Duodenal mucosa (tissue), 2 donors: ENCODE measurements at regions not wholly inside any gene's neighbourhood (a gene's known extent, or its start where the extent isn't known, plus 50 kb on each side); places are given as distances from the start of the nearest gene placed in this dataset.

ENCODE experiments used
- H3K27ac ChIP-seq: one replicate; pipeline ENCODE4 v1.7.0; 2013; ENCODE audit warnings: low read depth, low read length
- H3K27me3 ChIP-seq, 2 donors: one replicate each; pipeline ENCODE4 v1.7.0; 2013; ENCODE audit warnings: low read length in 2 of 2, control low read depth in 1 of 2; ENCODE audit not compliant: insufficient read depth in 2 of 2, control insufficient read depth in 1 of 2
- H3K36me3 ChIP-seq, 2 donors: one replicate each; pipeline ENCODE4 v1.7.0; 2013; ENCODE audit warnings: low read length in 2 of 2, control low read depth in 1 of 2; ENCODE audit not compliant: insufficient read depth in 2 of 2, control insufficient read depth in 1 of 2
- H3K4me1 ChIP-seq, 2 donors: one replicate each; pipeline ENCODE4 v1.7.0; 2013; ENCODE audit warnings: low read length in 2 of 2, control low read depth in 1 of 2; ENCODE audit not compliant: insufficient read depth in 2 of 2, control insufficient read depth in 1 of 2
- H3K4me3 ChIP-seq, 2 donors: one replicate each; pipeline ENCODE4 v1.7.0; 2013; ENCODE audit warnings: low read length in 2 of 2, low read depth in 1 of 2
- H3K9ac ChIP-seq, 2 donors: one replicate each; pipeline ENCODE4 v1.7.0; 2013; ENCODE audit warnings: low read length in 2 of 2, low read depth in 1 of 2
- H3K9me3 ChIP-seq, 2 donors: one replicate each; pipeline ENCODE4 v1.7.0; 2013; ENCODE audit warnings: low read length in 2 of 2, control low read depth in 1 of 2; ENCODE audit not compliant: control insufficient read depth in 1 of 2

GRCh38 chr15:77839456-77839855 lies 206.7 kb upstream of the LINGO1 start:
- Histone ChIP-seq H3K27me3 (peaks cover 3 to 9% of the 10 kb centered on the region in 2 donors), H3K9ac (no peak overlapping the region), H3K4me3 (no peak overlapping the region), H3K27ac (no peak overlapping the region), H3K36me3 (no peaks in the 10 kb centered on the region), H3K9me3 (no peaks in the 10 kb centered on the region), H3K4me1 (no peaks in the 10 kb centered on the region)

GRCh38 chr15:77838595-77838994 lies 205.9 kb upstream of the LINGO1 start:
- Histone ChIP-seq H3K4me3 (no peak overlapping the region), H3K4me1 (no peaks in the 10 kb centered on the region), H3K9me3 (no peaks in the 10 kb centered on the region), H3K27me3 (peaks cover 3 to 9% of the 10 kb centered on the region in 2 donors), H3K27ac (no peak overlapping the region), H3K9ac (no peak overlapping the region), H3K36me3 (no peaks in the 10 kb centered on the region)

- H3K4me1 ChIP-seq: no peaks in the 10 kb centered on the region
- peaks cover 3 to 9% of the 10 kb centered on the region in 2 donors for H3K27me3 ChIP-seq
- no peaks in the 10 kb centered on the region for H3K9me3 ChIP-seq
- no peak overlapping the region for H3K27ac ChIP-seq
- no peak overlapping the region for H3K9ac ChIP-seq
- H3K4me3 ChIP-seq: no peak overlapping the region
- H3K36me3 ChIP-seq: no peaks in the 10 kb centered on the region
Measured at GRCh38 chr15:77838061-77838460, 205.3 kb upstream of the LINGO1 start.

GRCh38 chr15:77837649-77838025 lies 204.9 kb upstream of the LINGO1 start:
- Histone ChIP-seq H3K9ac (no peak overlapping the region), H3K27me3 (peaks cover 3 to 9% of the 10 kb centered on the region in 2 donors), H3K4me3 (no peak overlapping the region), H3K27ac (no peak overlapping the region), H3K9me3 (no peaks in the 10 kb centered on the region), H3K36me3 (no peaks in the 10 kb centered on the region), H3K4me1 (no peaks in the 10 kb centered on the region)

GRCh38 chr15:77836906-77837648 lies 204.4 kb upstream of the LINGO1 start:
- no peaks in the 10 kb centered on the region for H3K4me1 ChIP-seq
- H3K4me3 ChIP-seq: no peak overlapping the region
- H3K36me3 ChIP-seq: no peaks in the 10 kb centered on the region
- H3K9ac ChIP-seq: no peak overlapping the region
- no peaks in the 10 kb centered on the region for H3K9me3 ChIP-seq
- no peak overlapping the region for H3K27ac ChIP-seq
- peaks cover 3 to 9% of the 10 kb centered on the region in 2 donors for H3K27me3 ChIP-seq

GRCh38 chr15:77836121-77836692 lies 203.5 kb upstream of the LINGO1 start:
- peaks cover 0 to 7% of the 10 kb centered on the region in 2 donors for H3K27me3 ChIP-seq
- H3K27ac ChIP-seq: no peak overlapping the region
- no peaks in the 10 kb centered on the region for H3K36me3 ChIP-seq
- no peak overlapping the region for H3K9ac ChIP-seq
- no peaks in the 10 kb centered on the region for H3K4me1 ChIP-seq
- H3K4me3 ChIP-seq: no peak overlapping the region
- H3K9me3 ChIP-seq: no peaks in the 10 kb centered on the region

GRCh38 chr15:77834276-77834990 lies 201.7 kb upstream of the LINGO1 start:
- no peak overlapping the region for H3K27ac ChIP-seq
- no peak overlapping the region for H3K9ac ChIP-seq
- no peaks in the 10 kb centered on the region for H3K4me1 ChIP-seq
- no peaks in the 10 kb centered on the region for H3K9me3 ChIP-seq
- no peaks in the 10 kb centered on the region for H3K27me3 ChIP-seq
- H3K4me3 ChIP-seq: no peak overlapping the region
- no peaks in the 10 kb centered on the region for H3K36me3 ChIP-seq

- Histone ChIP-seq H3K4me1 (no peaks in the 10 kb centered on the region), H3K36me3 (no peaks in the 10 kb centered on the region), H3K27me3 (no peaks in the 10 kb centered on the region), H3K27ac (no peak overlapping the region), H3K4me3 (no peak overlapping the region), H3K9ac (no peak overlapping the region), H3K9me3 (no peaks in the 10 kb centered on the region)
Measured at GRCh38 chr15:77832874-77833273, 200.2 kb upstream of the LINGO1 start.

GRCh38 chr15:77831986-77832385 lies 199.3 kb upstream of the LINGO1 start:
- H3K9ac ChIP-seq: no peak overlapping the region
- H3K27ac ChIP-seq: no peak overlapping the region
- no peaks in the 10 kb centered on the region for H3K27me3 ChIP-seq
- no peaks in the 10 kb centered on the region for H3K36me3 ChIP-seq
- H3K9me3 ChIP-seq: no peaks in the 10 kb centered on the region
- H3K4me3 ChIP-seq: no peak overlapping the region
- no peaks in the 10 kb centered on the region for H3K4me1 ChIP-seq

- Histone ChIP-seq H3K36me3 (no peaks in the 10 kb centered on the region), H3K27me3 (no peaks in the 10 kb centered on the region), H3K27ac (no peak overlapping the region), H3K4me1 (no peaks in the 10 kb centered on the region), H3K9ac (no peak overlapping the region), H3K9me3 (no peaks in the 10 kb centered on the region), H3K4me3 (no peak overlapping the region)
Measured at GRCh38 chr15:77830051-77830468, 197.3 kb upstream of the LINGO1 start.
